ENCODE measurements at regions not wholly inside any gene's neighbourhood (a gene's known extent, or its start where the extent isn't known, plus 50 kb on each side); places are given as distances from the start of the nearest gene placed in this dataset.

DNA sequence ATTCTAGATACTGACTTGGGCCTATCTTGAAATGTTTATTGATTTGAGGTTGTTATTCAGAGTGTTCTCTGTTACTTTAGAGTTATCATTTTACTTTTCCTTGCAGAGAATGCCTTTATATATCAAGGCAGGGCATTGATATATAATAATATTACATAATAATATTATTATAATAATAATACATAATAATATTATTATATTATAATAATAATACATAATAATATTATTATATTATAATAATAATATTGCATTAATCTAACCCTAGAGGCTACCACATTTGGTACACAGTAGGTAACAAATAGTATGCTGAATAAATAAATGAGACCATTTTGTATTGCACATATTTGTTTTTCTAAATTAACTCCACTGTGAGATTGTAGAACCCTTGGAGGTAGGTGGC is 216.3 kb downstream of the EFHB start:
- Histone ChIP-seq H3K9ac (ENCODE audit: low read depth, low read length, poor library complexity) (no peak overlapping the region), H3K79me1 (ENCODE audit: low read depth, low read length) (no peaks in the 10 kb centered on the region), H4K91ac (ENCODE audit: low read depth, low read length, poor library complexity) (no peak overlapping the region), H3K4me1 (ENCODE audit: control insufficient read depth in 2 of 2, insufficient read depth in 1 of 2, low read depth in 1 of 2, low read length in 2 of 2) (no peaks in the 10 kb centered on the region), H4K8ac (ENCODE audit: low read depth, low read length) (no peak overlapping the region), H3K23ac (ENCODE audit: low read depth, low read length, poor library complexity) (no peak overlapping the region), H2BK5ac (ENCODE audit: low read length) (no peak overlapping the region), H3K27ac (replicated peaks; ENCODE audit: low read length) (no peak overlapping the region), H3K4me2 (ENCODE audit: insufficient read depth, low read length, poor library complexity, severe bottlenecking) (no peak overlapping the region), H3K27me3 (ENCODE audit: control insufficient read depth in 3 of 3, insufficient read depth in 3 of 3, low read depth in 1 of 3, low read length in 3 of 3) (no peaks in the 10 kb centered on the region), H2AK5ac (ENCODE audit: low read depth, low read length) (no peak overlapping the region), H3K14ac (ENCODE audit: low read length) (no peak overlapping the region), H2BK15ac (ENCODE audit: low read length) (no peak overlapping the region), H3K4me3 (ENCODE audit: low read length in 2 of 2) (no peak overlapping the region), H2BK120ac (ENCODE audit: low read depth, low read length) (no peak overlapping the region), H3K4ac (ENCODE audit: low read length) (no peak overlapping the region), H2BK12ac (ENCODE audit: low read length) (no peak overlapping the region), H3K18ac (ENCODE audit: low read length) (no peak overlapping the region), H2AFZ (ENCODE audit: low read length) (no peak overlapping the region), H3K36me3 (replicated peaks in 1 of 2; ENCODE audit: control insufficient read depth in 2 of 2, insufficient read depth in 2 of 2, low read length in 2 of 2) (no peaks in the 10 kb centered on the region), H3K9me3 (replicated peaks in 1 of 2; ENCODE audit: control insufficient read depth in 2 of 2, insufficient read depth in 1 of 2, low read depth in 1 of 2, low read length in 2 of 2) (no peaks in the 10 kb centered on the region)
- no peak for DNase-seq (ENCODE audit: low spot score)

DNA sequence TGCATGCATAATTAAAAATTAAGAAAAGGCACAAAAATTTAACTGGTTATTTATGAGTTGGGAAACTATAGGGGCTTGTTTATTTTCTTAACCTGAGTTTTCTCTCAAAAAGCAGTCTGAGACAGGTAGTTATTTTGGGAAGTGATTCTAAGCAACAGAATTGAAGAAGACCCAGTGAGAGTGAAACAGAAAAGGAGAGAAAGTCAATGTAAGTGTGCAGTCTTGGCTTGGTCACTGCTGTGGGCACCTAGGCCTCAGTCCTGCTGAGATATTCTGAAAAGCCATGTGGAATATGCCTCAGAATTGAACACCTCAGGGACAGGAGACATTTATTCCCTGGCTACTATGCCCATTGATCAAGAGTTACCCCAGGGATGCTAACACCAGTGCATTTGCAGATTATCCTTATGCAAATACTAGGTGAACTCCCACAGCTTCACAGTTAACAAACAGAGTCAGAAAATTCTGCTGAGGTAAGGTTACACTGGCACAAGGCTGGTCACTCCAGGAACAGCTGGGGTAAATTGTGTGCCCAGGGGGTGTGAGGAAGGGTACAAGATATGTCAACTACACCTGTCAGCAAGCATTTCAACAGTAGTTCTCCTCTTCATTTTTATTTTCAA is 222.7 kb downstream of the EFHB start:
- Histone ChIP-seq H3K27me3 (ENCODE audit: control insufficient read depth in 3 of 3, insufficient read depth in 3 of 3, low read depth in 1 of 3, low read length in 3 of 3) (no peaks in the 10 kb centered on the region), H4K91ac (ENCODE audit: low read depth, low read length, poor library complexity) (no peak overlapping the region), H2AFZ (ENCODE audit: low read length) (no peak overlapping the region), H3K4me2 (ENCODE audit: insufficient read depth, low read length, poor library complexity, severe bottlenecking) (no peak overlapping the region), H3K36me3 (replicated peaks in 1 of 2; ENCODE audit: control insufficient read depth in 2 of 2, insufficient read depth in 2 of 2, low read length in 2 of 2) (no peaks in the 10 kb centered on the region), H3K27ac (replicated peaks; ENCODE audit: low read length) (no peak overlapping the region), H3K79me1 (ENCODE audit: low read depth, low read length) (no peaks in the 10 kb centered on the region), H4K8ac (ENCODE audit: low read depth, low read length) (no peak overlapping the region), H3K23ac (ENCODE audit: low read depth, low read length, poor library complexity) (no peak overlapping the region), H3K4me1 (ENCODE audit: control insufficient read depth in 2 of 2, insufficient read depth in 1 of 2, low read depth in 1 of 2, low read length in 2 of 2) (no peaks in the 10 kb centered on the region), H3K4me3 (ENCODE audit: low read length in 2 of 2) (no peak overlapping the region), H3K14ac (ENCODE audit: low read length) (no peak overlapping the region), H2BK12ac (ENCODE audit: low read length) (no peak overlapping the region), H3K4ac (ENCODE audit: low read length) (no peak overlapping the region), H2BK15ac (ENCODE audit: low read length) (no peak overlapping the region), H2BK5ac (ENCODE audit: low read length) (no peak overlapping the region), H3K9ac (ENCODE audit: low read depth, low read length, poor library complexity) (no peak overlapping the region), H3K18ac (ENCODE audit: low read length) (no peak overlapping the region), H3K9me3 (replicated peaks in 1 of 2; ENCODE audit: control insufficient read depth in 2 of 2, insufficient read depth in 1 of 2, low read depth in 1 of 2, low read length in 2 of 2) (no peaks in the 10 kb centered on the region), H2BK120ac (ENCODE audit: low read depth, low read length) (no peak overlapping the region), H2AK5ac (ENCODE audit: low read depth, low read length) (no peak overlapping the region)
- DNase-seq (ENCODE audit: low spot score) = no peak

- H3K4me3 ChIP-seq (ENCODE audit: low read length in 2 of 2) = no peak overlapping the region
- WGBS, 2 donors (ENCODE audit: extremely low coverage in 2 of 2, insufficient read length in 2 of 2, insufficient replicate concordance in 1 of 2) = no CpG with 5 or more reads among the region's 60 CpGs
Measured at GRCh38 chr3:19702416-19703078, 231.5 kb downstream of the EFHB start.

GRCh38 chr3:19688767-19689166 is 245.2 kb downstream of the EFHB start:
- Histone ChIP-seq H2AK5ac (ENCODE audit: low read depth, low read length) (no peak overlapping the region), H3K4me2 (ENCODE audit: insufficient read depth, low read length, poor library complexity, severe bottlenecking) (no peak overlapping the region), H3K27me3 (ENCODE audit: control insufficient read depth in 3 of 3, insufficient read depth in 3 of 3, low read depth in 1 of 3, low read length in 3 of 3) (no peaks in the 10 kb centered on the region), H3K9ac (ENCODE audit: low read depth, low read length, poor library complexity) (no peak overlapping the region), H3K4me3 (ENCODE audit: low read length in 2 of 2) (no peak overlapping the region), H3K18ac (ENCODE audit: low read length) (no peak overlapping the region), H3K9me3 (replicated peaks in 1 of 2; ENCODE audit: control insufficient read depth in 2 of 2, insufficient read depth in 1 of 2, low read depth in 1 of 2, low read length in 2 of 2) (no peaks in the 10 kb centered on the region), H2BK120ac (ENCODE audit: low read depth, low read length) (no peak overlapping the region), H3K36me3 (replicated peaks in 1 of 2; ENCODE audit: control insufficient read depth in 2 of 2, insufficient read depth in 2 of 2, low read length in 2 of 2) (no peaks in the 10 kb centered on the region), H3K14ac (ENCODE audit: low read length) (no peak overlapping the region), H3K4me1 (ENCODE audit: control insufficient read depth in 2 of 2, insufficient read depth in 1 of 2, low read depth in 1 of 2, low read length in 2 of 2) (no peaks in the 10 kb centered on the region), H2AFZ (ENCODE audit: low read length) (no peak overlapping the region), H3K27ac (replicated peaks; ENCODE audit: low read length) (no peak overlapping the region), H2BK15ac (ENCODE audit: low read length) (no peak overlapping the region), H2BK12ac (ENCODE audit: low read length) (no peak overlapping the region), H4K91ac (ENCODE audit: low read depth, low read length, poor library complexity) (no peak overlapping the region), H3K79me1 (ENCODE audit: low read depth, low read length) (no peaks in the 10 kb centered on the region), H2BK5ac (ENCODE audit: low read length) (no peak overlapping the region), H3K23ac (ENCODE audit: low read depth, low read length, poor library complexity) (no peak overlapping the region), H4K8ac (ENCODE audit: low read depth, low read length) (no peak overlapping the region), H3K4ac (ENCODE audit: low read length) (no peak overlapping the region)
- WGBS, 2 donors (ENCODE audit: extremely low coverage in 2 of 2, insufficient read length in 2 of 2, insufficient replicate concordance in 1 of 2) = no CpG with 5 or more reads among the region's 2 CpGs
- DNase-seq (ENCODE audit: low spot score) = no peak

More at GRCh38 chr3:19702416-19703078, 231.5 kb downstream of the EFHB start:
- no peaks in the 10 kb centered on the region for H3K27me3 ChIP-seq (ENCODE audit: control insufficient read depth in 3 of 3, insufficient read depth in 3 of 3, low read depth in 1 of 3, low read length in 3 of 3)
- H3K18ac ChIP-seq (ENCODE audit: low read length) = peak overlapping the region; percentile 59
- no peak overlapping the region for H3K4ac ChIP-seq (ENCODE audit: low read length)
- H3K79me1 ChIP-seq (ENCODE audit: low read depth, low read length) = no peaks in the 10 kb centered on the region
- no peak overlapping the region for H2BK15ac ChIP-seq (ENCODE audit: low read length)
- no peaks in the 10 kb centered on the region for H3K36me3 ChIP-seq (replicated peaks in 1 of 2; ENCODE audit: control insufficient read depth in 2 of 2, insufficient read depth in 2 of 2, low read length in 2 of 2)
- no peak overlapping the region for H2BK5ac ChIP-seq (ENCODE audit: low read length)
- no peak overlapping the region for H3K27ac ChIP-seq (replicated peaks; ENCODE audit: low read length)
- DNase-seq (ENCODE audit: low spot score) = no peak
- no peak overlapping the region for H2AFZ ChIP-seq (ENCODE audit: low read length)
- no peak overlapping the region for H3K4me2 ChIP-seq (ENCODE audit: insufficient read depth, low read length, poor library complexity, severe bottlenecking)
- no peak overlapping the region for H3K23ac ChIP-seq (ENCODE audit: low read depth, low read length, poor library complexity)
- no peak overlapping the region for H3K14ac ChIP-seq (ENCODE audit: low read length)
- H3K9me3 ChIP-seq (replicated peaks in 1 of 2; ENCODE audit: control insufficient read depth in 2 of 2, insufficient read depth in 1 of 2, low read depth in 1 of 2, low read length in 2 of 2) = no peaks in the 10 kb centered on the region
- no peak overlapping the region for H3K9ac ChIP-seq (ENCODE audit: low read depth, low read length, poor library complexity)
- no peak overlapping the region for H4K91ac ChIP-seq (ENCODE audit: low read depth, low read length, poor library complexity)
- H4K8ac ChIP-seq (ENCODE audit: low read depth, low read length) = no peak overlapping the region
- H2AK5ac ChIP-seq (ENCODE audit: low read depth, low read length) = no peak overlapping the region
- no peaks in the 10 kb centered on the region for H3K4me1 ChIP-seq (ENCODE audit: control insufficient read depth in 2 of 2, insufficient read depth in 1 of 2, low read depth in 1 of 2, low read length in 2 of 2)
- H2BK120ac ChIP-seq (ENCODE audit: low read depth, low read length) = no peak overlapping the region
- H2BK12ac ChIP-seq (ENCODE audit: low read length) = no peak overlapping the region
